NCI-H2196 (cell line): ENCODE measurements at regions not wholly inside any gene's neighbourhood (a gene's known extent, or its start where the extent isn't known, plus 50 kb on each side); places are given as distances from the start of the nearest gene placed in this dataset.
"Not testable (repeated sequence)": the region's sequence is repeated elsewhere in the genome, so short reads cannot be mapped to it uniquely, and the experiment has no call there.

Experiments used
- DNase-seq: peaks from one replicate; lab custom pipeline; 2025; ENCODE audit not compliant: unreplicated experiment; lab: John Stamatoyannopoulos, UW

DNA sequence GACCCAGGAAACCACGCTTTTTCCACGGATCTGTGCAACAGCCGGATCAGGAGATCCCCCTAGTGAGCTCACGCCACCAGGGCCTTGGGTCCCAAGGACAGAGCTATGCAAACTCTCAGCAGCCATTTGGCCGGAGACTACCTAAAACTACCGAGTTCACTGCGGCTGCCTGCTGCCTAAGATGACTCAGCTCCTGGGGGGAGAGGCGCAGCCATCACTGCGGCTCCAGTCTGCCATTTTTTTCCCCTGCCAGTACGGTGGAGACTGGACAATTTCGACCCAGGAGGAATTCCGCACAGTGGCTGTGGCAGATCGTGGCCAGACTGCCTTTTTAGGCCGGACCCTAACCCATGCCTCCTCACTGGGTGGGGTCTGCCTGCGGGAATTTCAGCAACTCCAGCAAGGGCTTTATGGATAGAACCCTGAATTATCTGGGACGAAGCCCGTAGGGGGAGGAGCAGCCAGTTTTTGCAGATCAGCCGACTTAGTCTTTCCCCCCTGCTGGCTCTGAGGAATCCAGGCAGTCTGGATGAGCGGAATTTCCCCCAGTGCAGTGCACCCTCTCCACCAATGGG, 424.9 kb upstream of the UBE2E3 start:
- DNase-seq: no peak

DNA sequence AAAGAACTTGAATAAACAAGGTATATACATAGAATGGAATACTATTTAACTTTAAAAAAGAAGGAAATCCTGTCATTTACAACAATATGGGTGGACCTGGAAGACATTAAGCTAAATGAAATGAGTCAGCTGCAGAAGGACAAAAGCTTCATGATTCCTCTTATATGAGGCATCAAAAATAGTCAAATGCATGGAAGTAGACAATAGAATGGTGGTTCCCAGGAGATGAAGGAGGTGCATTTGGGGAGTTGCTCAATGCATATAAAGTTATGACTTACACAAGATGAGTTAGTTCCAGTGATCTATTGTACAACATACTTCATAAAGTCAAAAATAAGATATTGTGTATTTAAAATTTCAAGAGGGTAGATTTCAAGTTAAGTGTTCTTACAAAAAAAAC, 426.1 kb upstream of the UBE2E3 start:
- no peak for DNase-seq

DNA sequence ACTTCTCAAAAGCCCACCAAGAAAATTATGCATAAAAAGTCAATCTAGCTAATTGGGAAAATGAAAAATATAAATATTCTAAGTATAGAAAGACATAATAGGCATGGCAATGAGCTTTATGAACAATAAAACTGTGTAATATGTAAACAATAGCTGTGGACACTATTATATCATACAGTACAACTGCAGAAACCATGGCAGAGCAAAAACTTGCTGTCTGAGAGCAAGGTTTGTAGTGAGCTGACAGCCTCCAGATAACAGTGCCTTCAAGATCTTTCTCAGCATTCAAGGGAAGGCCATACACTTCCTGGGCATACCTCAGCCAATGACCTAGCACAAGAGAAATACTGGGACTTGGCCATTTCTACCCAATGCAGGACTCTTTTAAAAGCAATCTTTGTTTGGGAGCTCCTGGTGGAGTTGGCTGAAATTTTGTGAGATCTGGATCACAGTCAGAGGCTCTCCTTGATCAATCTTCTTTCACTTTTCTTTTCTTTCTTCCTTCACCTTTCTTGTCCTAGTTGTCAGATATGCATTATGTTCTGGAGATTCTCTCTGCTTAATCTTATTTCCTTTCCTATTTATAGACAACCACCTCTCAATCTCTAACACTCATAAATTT, 427.2 kb upstream of the UBE2E3 start:
- no peak for DNase-seq

DNA sequence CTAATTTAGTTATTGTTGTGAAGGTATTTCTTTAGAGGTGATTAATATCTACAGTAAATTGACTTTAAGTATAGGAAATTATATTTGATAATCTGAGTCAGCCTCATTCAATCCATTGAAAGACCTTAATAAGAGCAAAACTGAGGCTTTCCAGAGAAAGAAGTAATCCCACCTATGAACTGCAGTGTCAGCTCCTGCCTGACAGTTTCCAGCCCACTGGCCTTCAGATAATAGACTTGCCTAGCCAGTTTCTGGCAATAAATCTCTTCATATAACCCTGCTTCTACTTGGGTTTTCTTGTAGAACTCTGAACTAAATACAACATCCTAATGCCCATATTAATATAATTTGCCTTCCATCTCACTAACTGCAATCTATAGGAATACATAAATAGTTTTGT, 437.9 kb upstream of the UBE2E3 start:
- no peak for DNase-seq

DNA sequence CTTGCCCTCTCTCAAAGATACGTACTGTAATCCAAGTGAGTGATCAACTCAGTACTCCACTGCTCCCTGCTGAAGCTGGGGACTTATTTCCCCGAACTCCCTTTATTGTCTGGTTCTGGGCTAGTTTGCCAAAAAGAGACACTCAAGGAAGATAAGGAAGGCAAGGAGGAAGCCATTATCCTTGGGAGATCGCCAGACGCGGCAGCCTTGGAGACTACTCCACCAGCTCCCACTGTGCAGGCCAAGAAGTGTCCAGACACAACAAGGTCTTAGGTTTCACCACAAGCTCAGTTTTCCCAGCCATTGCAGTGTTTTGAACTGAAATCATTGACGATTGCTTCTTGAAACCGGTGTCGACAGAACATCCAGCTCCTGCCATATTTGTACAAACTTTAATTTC, 439.6 kb upstream of the UBE2E3 start:
- no peak for DNase-seq

DNA sequence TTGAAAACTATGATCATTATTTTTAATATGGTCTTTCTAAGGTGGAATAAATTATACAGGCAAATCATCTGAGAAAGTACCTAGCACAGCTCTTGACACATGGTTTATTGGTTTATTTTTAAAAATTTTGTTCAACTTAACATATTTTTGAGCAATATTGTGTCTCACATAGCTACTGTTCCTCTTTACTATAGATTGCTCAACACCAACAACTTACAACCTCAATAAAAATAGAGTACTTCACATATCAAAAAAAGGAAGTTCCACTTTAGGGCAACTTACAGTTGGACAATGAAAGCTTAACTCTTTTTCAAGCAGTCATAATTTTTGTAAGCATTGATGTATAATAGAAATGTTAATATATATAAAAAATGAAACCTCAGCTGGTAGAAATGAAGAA, 440.9 kb upstream of the UBE2E3 start:
- no peak for DNase-seq

DNA sequence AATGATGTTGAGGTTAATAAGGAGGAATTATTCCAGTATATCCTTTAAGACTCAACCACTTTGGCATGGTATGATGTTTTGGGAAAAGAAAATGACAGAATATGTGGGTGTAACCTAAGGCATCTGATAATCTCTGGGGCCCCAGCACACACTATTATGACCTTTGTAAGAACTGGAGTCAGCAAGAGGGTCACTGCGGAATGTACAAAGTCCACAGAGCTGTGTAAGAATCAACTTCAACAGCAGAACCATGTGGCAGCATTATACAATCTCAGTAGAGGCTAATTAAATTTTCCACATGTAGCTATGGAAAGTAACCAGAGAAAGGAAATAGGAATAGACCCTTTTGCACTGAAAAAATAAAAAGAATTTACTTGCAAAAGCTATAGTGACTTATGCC, 445.1 kb upstream of the UBE2E3 start:
- DNase-seq: no peak

DNA sequence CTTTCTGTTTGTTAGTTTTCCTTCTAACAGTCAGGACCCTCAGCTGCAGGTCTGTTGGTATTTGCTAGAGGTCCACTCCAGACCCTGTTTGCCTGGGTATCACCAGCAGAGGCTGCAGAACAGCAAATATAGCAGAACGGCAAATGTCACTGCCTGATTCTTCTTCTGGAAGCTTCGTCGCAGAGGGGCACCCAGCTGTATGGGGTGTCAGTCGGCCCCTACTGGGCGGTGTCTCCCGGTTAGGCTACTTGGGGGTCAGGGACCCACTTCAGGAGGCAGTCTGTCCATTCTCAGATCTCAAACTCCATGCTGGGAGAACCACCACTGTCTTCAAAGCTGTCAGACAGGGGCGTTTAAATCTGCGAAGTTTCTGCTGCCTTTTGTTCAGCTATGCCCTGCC, 448.6 kb upstream of the UBE2E3 start:
- not testable (repeated sequence) for DNase-seq

DNA sequence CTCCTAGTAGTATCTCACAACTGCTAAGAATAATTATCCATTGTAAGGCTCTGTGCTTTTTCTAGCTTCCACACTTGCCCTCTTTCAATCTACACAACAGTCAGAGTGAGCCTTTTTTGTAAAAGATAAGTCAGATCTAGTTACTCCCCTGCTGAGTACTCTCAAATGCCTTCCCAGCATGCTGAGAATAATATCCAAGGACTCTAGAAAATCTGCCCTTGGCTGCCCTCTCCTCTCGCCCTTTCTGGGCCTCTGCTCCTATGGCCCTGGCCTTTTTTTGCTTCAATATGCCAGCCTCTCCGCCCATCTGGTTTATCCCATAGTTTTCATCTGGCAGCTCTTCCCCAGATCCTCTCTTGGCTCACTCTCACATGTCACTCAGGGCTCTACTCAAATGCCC, 455.9 kb upstream of the UBE2E3 start:
- no peak for DNase-seq

DNA sequence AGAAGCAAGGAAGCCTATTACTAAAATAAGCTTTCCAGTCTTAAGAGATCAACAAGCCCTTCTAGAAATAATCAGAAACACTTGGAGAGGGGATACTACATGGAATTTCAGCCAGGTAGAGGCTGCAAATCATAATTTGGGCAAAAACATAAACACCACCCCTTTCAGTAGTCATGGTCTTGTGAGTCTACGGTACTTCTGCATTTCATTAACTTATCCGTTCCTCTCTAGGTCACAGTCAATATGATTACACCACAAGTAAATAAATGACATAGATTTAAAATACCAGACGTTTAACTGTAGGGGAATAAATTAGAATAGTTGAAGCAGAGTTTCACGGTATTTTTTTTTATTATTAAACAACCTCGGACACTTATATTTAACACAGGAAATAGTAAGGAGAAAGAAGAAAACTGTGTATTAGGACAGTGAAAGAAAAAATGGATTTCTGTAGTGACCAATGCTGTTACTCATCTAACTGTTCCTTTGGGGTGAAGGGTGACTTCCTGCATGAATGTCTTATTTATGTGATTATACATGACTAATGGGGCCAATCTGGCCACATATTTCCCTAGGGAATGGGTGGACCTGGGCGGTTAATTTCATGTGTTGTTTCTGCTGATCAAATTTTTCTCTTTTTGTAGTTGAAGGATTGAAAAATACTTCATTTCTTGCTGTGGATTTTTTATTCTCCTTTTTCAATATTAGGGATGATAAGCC, 456.6 kb upstream of the UBE2E3 start:
- no peak for DNase-seq

DNA sequence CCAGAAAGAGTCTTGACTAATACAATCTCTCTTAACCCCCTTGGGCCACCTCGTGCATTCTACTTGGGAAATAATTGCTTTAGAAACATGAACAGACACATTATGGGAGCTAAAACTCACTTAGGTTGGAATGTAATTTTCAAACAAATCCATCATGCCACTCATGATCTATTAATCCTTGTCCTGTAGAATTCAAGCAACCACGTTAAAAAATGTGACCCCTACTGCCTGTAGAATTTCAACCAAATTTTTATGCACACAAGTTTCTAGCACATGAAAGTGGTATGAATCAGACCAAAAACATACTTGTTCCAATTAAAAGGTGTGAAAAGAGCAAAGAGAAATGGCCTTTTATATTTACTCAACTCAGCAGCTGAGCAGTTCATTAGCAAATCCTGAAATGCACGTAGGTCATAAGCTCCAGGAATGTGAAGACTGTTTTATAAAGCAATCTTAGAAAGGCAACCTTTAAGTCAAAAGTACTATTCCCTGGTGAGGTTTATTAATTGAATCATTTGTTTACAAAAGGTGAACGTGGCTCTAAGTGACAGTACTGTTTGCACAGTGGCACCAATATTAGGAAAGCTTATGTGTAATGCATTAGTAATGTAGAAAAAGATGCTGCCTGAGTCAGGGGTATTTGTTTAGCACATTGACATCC, 459.4 kb upstream of the UBE2E3 start:
- DNase-seq: no peak

DNA sequence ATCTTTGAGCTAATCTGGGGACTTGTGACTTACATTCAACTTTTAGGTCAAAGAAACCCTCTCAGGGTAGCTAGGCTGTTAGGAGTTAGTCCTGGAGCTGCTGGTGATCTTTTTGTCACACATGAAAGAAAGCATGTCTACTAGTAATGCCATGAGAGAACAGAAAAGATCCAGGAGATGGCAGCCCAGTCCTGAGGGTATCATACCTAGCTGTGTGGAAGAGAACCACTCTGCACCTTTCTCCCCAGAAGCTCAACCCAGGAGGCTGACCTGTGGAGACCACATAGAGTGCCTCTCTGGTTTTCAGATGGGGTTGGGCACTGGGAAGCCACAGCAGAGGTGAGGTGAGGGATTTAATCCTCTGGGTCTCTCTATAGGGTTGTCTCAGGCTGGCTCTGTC, 460.2 kb upstream of the UBE2E3 start:
- DNase-seq: no peak

DNA sequence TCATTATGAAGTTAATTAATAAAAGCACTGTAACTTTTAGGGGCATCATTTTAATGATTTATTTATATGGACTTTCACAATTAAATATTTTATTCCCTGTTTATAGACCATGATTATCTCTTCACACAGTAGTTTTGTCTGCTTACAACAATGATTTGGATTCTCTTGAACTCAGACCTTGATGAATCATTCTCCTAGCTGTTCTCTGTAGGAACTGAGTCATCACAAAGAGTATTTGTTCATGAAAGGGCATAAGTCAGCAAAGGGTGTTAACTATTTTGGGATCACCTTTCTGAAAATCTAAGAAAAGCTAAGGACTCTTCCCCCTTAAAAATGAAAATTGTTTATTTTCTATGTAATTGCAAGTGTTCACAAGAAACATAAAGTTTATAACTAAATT, 461.1 kb upstream of the UBE2E3 start:
- no peak for DNase-seq

DNA sequence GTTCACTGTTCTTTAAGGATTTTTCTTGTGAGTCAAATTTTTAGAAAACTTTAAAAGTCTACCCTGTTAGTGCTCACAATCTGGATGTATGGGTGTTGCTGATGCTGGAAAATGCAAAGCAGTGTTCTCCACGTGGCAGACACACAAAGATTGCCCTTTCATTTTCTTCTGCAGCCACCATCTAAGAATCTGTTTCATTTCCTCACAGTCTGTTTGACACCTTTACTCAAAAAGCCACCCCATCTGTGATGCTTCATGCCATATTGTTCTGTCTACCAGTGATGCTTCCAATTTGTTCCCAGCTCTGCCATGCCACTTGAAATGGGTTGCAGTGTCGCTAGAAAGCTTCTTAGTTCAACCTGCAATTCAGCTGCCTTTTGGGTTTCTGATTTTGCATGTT, 464.2 kb upstream of the UBE2E3 start:
- DNase-seq: no peak

DNA sequence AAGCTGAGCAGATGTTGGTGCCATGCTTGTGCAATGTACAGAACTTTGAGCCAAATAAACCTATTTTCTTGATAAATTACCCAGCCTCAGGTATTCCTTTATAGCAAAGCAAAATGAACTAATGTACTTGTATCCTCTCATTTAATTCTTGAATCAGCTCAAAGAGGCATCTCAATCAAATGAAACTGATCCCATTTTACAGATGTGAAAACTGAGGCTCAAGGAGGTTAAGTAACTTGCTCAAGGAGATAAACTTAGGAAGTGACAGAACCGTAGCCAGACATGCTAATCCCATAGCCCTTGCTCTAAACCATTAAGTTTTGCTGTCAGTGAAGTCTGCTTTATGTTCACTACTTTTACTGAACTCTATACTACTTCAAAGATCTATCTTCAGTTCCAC, 467.0 kb upstream of the UBE2E3 start:
- no peak for DNase-seq

DNA sequence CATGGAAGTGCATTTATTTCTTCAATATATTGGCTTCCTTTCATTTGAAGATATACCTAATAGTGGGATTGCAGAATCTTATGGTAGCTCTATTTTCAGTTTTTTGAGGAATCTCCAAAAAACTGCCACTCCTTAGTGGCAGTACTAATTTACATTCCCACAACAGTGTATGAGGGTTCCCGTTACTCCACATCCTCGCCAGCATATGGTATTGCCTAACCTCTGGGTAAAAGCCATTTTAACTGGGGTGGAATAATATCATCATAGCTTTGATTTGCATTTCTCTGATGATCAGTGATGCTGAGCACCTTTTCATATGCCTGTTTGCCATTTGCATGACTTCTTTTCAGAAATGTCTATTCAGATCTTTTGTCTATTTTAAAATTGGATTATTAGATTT, 471.9 kb upstream of the UBE2E3 start:
- no peak for DNase-seq

DNA sequence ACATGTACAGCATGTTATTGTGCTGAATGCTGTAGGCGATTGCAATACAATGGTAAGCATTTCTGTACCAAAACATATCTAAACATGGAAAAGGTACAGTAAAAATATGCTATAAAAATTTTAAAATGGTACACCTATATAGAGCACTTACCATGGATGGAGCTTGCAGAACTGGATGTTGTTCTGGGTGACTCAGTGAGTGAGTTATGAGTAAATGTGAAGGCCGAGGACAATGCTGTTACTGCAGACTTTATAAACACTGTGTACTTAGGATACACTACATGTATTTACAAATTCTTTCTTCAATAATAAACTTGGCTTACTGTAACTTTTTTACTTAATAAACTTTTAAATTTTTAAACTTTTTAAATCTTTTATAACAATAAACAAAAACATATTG, 473.4 kb upstream of the UBE2E3 start:
- no peak for DNase-seq

DNA sequence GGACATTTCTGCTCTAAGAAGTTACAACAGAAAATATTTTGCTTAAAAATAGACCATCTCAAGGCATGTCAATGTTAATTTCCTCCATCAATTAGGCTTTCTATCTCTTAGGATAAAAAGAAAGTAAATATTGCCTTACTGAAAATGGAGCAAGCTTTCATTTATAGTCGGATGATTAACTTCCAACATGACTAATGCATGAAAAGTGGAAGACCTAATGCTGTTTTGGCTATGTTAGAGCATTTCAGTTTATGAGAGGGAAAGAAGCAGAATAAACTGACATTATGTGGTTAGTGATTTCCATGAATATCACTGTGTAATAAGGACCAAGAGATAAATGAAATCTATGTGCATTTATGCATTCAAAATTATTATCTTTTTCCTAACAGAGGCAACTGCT, 475.2 kb upstream of the UBE2E3 start:
- no peak for DNase-seq

DNA sequence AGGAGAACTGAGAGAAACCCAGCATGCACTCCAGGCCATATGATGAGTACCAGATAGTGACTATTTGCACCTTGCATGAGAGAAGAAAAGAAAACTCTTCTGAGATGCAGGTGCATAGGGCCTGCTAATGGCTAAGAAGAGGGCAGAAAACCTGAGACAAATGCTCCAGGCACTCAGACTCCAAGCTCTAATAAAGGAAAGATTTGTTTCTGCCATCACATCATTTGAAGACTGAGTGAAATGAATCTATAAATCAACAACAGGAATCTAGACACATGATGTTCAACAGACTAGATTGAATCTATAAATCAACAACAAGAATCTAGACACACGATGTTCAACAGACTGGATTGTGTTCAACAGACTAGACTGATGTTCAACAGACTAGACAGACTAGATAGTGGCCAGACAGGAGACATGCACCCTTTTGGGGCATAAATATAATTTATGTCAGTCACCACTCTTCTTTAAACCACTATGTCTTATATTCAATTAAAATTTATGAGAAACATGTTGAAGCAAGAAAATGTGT, 482.7 kb upstream of the UBE2E3 start:
- no peak for DNase-seq

DNA sequence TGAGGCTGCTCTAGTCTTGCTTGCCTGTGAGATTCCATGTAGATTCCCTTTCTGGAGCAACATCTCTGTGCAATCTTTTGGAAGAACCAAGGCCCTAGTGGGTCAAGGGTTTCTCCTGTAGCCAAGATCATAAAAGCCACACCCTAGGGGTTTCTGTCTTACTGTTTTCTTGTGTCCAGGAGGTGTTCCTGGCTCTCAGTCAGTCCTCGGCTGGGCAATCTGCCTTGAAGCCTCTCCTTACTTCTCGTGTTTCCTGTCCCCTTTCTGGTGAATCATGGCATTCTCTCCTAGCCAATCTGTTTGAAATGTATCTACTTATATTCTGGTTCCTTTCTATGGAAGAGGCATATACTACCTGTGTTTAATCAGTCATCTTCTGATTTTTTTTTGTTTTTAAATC, 484.8 kb upstream of the UBE2E3 start:
- no peak for DNase-seq

DNA sequence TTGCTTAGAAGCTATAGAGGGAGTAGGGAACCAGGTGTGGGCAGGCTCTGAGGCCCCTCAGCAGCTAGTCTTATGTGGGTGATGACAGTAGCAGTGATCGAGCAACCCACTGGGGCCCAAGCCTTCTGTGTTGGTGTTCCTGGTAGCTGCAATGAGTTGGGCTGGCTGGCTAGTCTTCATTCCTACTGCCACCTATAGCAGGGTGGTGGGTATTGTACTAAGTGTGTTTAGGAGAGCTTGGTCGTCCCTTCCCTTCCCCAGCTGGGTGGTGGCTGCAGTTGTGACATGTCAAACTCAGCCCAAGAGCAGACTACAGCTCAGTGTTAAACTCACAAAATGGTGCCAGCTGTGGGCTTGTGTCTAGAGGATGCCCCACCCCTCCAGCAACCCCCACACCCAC, 486.1 kb upstream of the UBE2E3 start:
- DNase-seq: no peak

DNA sequence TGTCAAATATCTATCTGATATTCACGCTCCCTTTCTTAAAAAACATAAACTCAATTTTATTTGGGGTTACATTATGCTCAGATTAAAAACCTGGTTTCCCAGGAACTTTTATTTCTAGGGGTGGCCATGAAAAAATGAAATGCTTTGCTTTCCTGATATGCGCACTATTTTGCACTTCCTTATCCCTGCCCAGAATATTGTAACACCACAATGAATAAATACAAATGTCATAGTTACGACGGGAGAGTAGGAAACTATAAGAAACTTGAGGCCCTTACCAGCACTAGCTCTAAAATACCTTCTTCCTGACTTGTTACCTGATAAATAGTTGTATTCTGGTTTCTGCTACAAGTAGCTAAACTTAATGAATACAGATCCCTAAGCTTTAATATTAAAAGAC, 475.6 kb upstream of the CWC22 start:
- no peak for DNase-seq
